Thyroid gland (tissue), 4 donors: ENCODE measurements at regions not wholly inside any gene's neighbourhood (a gene's known extent, or its start where the extent isn't known, plus 50 kb on each side); places are given as distances from the start of the nearest gene placed in this dataset.

ENCODE experiments used
- DNase-seq, 2 donors: peaks; one replicate each; pipeline ENCODE4 v3.0.0-alpha.2; 2019
- H3K27ac ChIP-seq, 3 donors: fragments of 200-600 bp; sonication (generic); 1 replicate in 2 of 3; 2 replicates in 1 of 3; pipeline ENCODE4 v1.5.1; 2016 to 2019; ENCODE audit warnings: mild to moderate bottlenecking in 1 of 3, moderate library complexity in 1 of 3
- H3K27me3 ChIP-seq: fragments of 200-600 bp; sonication (generic); one replicate; pipeline ENCODE4 v1.5.1; 2019
- H3K36me3 ChIP-seq, 2 donors: fragments of 200-600 bp; sonication (generic); one replicate each; pipeline ENCODE4 v1.5.1; 2016 to 2019
- H3K4me1 ChIP-seq, 2 donors: fragments of 200-600 bp; sonication (generic); one replicate each; pipeline ENCODE4 v1.5.1; 2017 to 2019
- H3K4me3 ChIP-seq, 3 donors: fragments of 200-600 bp; sonication (generic); replicated peaks in 1 of 3; 1 replicate in 2 of 3; 2 replicates in 1 of 3; pipeline ENCODE4 v1.5.1; 2016; ENCODE audit warnings: mild to moderate bottlenecking in 1 of 3
- H3K9me3 ChIP-seq: fragments of 200-600 bp; sonication (generic); one replicate; pipeline ENCODE4 v1.5.1; 2017
- CTCF ChIP-seq, 6 experiments: fragments of 200-600 bp in 3 of 6; fragments of 450-650 bp in 3 of 6; sonication (generic) in 3 of 6; IDR thresholded peaks; one replicate each; pipeline ENCODE4 v1.5.1; 2016 to 2019; ENCODE audit warnings: antibody characterized with exemption in 6 of 6, mild to moderate bottlenecking in 2 of 6, inconsistent platforms in 1 of 6, moderate library complexity in 1 of 6
- POLR2A ChIP-seq, 2 donors: fragments of 450-650 bp; IDR thresholded peaks; one replicate each; pipeline ENCODE4 v1.6.1; 2017; ENCODE audit warnings: antibody characterized with exemption in 2 of 2, mild to moderate bottlenecking in 2 of 2, moderate library complexity in 1 of 2
- WGBS, 2 donors: methylation state at CpG; one replicate each; pipeline ENCODE4 v1.1.5; 2017; 5-methylcytosine and 5-hydroxymethylcytosine counted together
- intact Hi-C: fragments of 100-400 bp; cut with DNase I; formaldehyde crosslinking; loops from one replicate; pipeline ENCODE4 v1.15.1; 2023

- WGBS, 2 donors, result 83 to 85% methylated on average over 11 of the region's 11 CpGs
- Histone ChIP-seq H3K4me1 (no peaks in the 10 kb centered on the region), H3K27ac (no peak overlapping the region), H3K9me3 (no peaks in the 10 kb centered on the region), H3K27me3 (no peaks in the 10 kb centered on the region), H3K36me3 (no peaks in the 10 kb centered on the region), H3K4me3 (no peak overlapping the region)
- no peak for DNase-seq
- intact Hi-C loops, result no loop called here
- TF ChIP-seq CTCF (IDR thresholded peaks at IDR 0.05), result no peak
- TF ChIP-seq POLR2A (IDR thresholded peaks at IDR 0.05), result no peak
Measured at GRCh38 chr15:70427167-70428120, 329.7 kb upstream of the TLE3 start.

GRCh38 chr15:70426096-70426821 is 328.5 kb upstream of the TLE3 start:
- Histone ChIP-seq H3K36me3 (no peaks in the 10 kb centered on the region), H3K4me1 (no peaks in the 10 kb centered on the region), H3K27me3 (no peaks in the 10 kb centered on the region), H3K4me3 (no peak overlapping the region), H3K9me3 (no peaks in the 10 kb centered on the region), H3K27ac (no peak overlapping the region)
- no peak for TF ChIP-seq POLR2A (IDR thresholded peaks at IDR 0.05)
- no peak for TF ChIP-seq CTCF (IDR thresholded peaks at IDR 0.05)
- WGBS, 2 donors, result 87 to 91% methylated on average over 15 to 17 of the region's 17 CpGs
- intact Hi-C loops, result no loop called here
- no peak for DNase-seq

GRCh38 chr15:70424937-70425411 is 327.3 kb upstream of the TLE3 start:
- H3K4me3 ChIP-seq, result no peak overlapping the region
- no peaks in the 10 kb centered on the region for H3K9me3 ChIP-seq
- 64 to 67% methylated on average over 4 of the region's 4 CpGs for WGBS, 2 donors
- no peak for DNase-seq
- H3K36me3 ChIP-seq, result no peaks in the 10 kb centered on the region
- intact Hi-C loops, result no loop called here
- no peaks in the 10 kb centered on the region for H3K27me3 ChIP-seq
- TF ChIP-seq POLR2A (IDR thresholded peaks at IDR 0.05) (no peak), CTCF (IDR thresholded peaks at IDR 0.05) (no peak)
- no peak overlapping the region for H3K27ac ChIP-seq
- H3K4me1 ChIP-seq, result no peaks in the 10 kb centered on the region

GRCh38 chr15:70423267-70423666 is 325.6 kb upstream of the TLE3 start:
- H3K27me3 ChIP-seq, result no peaks in the 10 kb centered on the region
- H3K36me3 ChIP-seq, result no peaks in the 10 kb centered on the region
- TF ChIP-seq POLR2A (IDR thresholded peaks at IDR 0.05), result no peak
- no peak for TF ChIP-seq CTCF (IDR thresholded peaks at IDR 0.05)
- H3K9me3 ChIP-seq, result no peaks in the 10 kb centered on the region
- DNase-seq, result no peak
- intact Hi-C loops, result no loop called here
- H3K27ac ChIP-seq, result no peak overlapping the region
- H3K4me1 ChIP-seq, result no peaks in the 10 kb centered on the region
- 71 to 72% methylated on average over 2 of the region's 2 CpGs for WGBS, 2 donors
- no peak overlapping the region for H3K4me3 ChIP-seq

- Histone ChIP-seq H3K27me3 (no peaks in the 10 kb centered on the region), H3K36me3 (no peaks in the 10 kb centered on the region), H3K4me1 (no peaks in the 10 kb centered on the region), H3K9me3 (no peaks in the 10 kb centered on the region), H3K4me3 (no peak overlapping the region), H3K27ac (no peak overlapping the region)
- 90 to 92% methylated on average over 4 of the region's 4 CpGs for WGBS, 2 donors
- DNase-seq, result no peak
- intact Hi-C loops, result no loop called here
- TF ChIP-seq CTCF (IDR thresholded peaks at IDR 0.05), result no peak
Measured at GRCh38 chr15:70422342-70422741, 324.6 kb upstream of the TLE3 start.
